Activated T-cell treated with anti-CD3 and anti-CD28 coated beads, Interleukin-2, amount 50 U/mL, for 24 hours (primary cell): ENCODE measurements at regions not wholly inside any gene's neighbourhood (a gene's known extent, or its start where the extent isn't known, plus 50 kb on each side); places are given as distances from the start of the nearest gene placed in this dataset.
"Not testable (repeated sequence)": the region's sequence is repeated elsewhere in the genome, so short reads cannot be mapped to it uniquely, and the experiment has no call there.

Experiments used
- DNase-seq: peaks from one replicate; pipeline ENCODE4 v3.0.0-alpha.2; 2020
- H3K27ac Mint-ChIP-seq: 2 replicates; pipeline ENCODE4 v1.8.0; 2020; ENCODE audit warnings: mild to moderate bottlenecking, mixed read lengths
- H3K27me3 Mint-ChIP-seq: 2 replicates; pipeline ENCODE4 v1.8.0; 2020; ENCODE audit warnings: mixed read lengths
- H3K36me3 Mint-ChIP-seq: 2 replicates; pipeline ENCODE4 v1.8.0; 2020; ENCODE audit warnings: low read depth, mixed read lengths
- H3K4me1 Mint-ChIP-seq: 2 replicates; pipeline ENCODE4 v1.8.0; 2020; ENCODE audit warnings: low read depth, mixed read lengths
- H3K4me3 Mint-ChIP-seq: 2 replicates; pipeline ENCODE4 v1.8.0; 2020; ENCODE audit warnings: mild to moderate bottlenecking, moderate library complexity, mixed read lengths
- H3K9me3 Mint-ChIP-seq: 2 replicates; pipeline ENCODE4 v1.8.0; 2020; ENCODE audit warnings: mixed read lengths

- no peaks in the 10 kb centered on the region for H3K36me3 Mint-ChIP-seq
- no peaks in the 10 kb centered on the region for H3K27me3 Mint-ChIP-seq
- no peak overlapping the region for H3K4me3 Mint-ChIP-seq
- no peaks in the 10 kb centered on the region for H3K4me1 Mint-ChIP-seq
- peaks cover 6% of the 10 kb centered on the region for H3K9me3 Mint-ChIP-seq
- no peak for DNase-seq
- H3K27ac Mint-ChIP-seq: no peak overlapping the region
These were observed 391.4 kb upstream of the NDN start for GRCh38 chr15:24078310-24079029.

- not testable (repeated sequence) for H3K27me3 Mint-ChIP-seq, H3K36me3 Mint-ChIP-seq, DNase-seq, H3K4me1 Mint-ChIP-seq, H3K4me3 Mint-ChIP-seq, H3K27ac Mint-ChIP-seq
- peaks cover 27% of the 10 kb centered on the region for H3K9me3 Mint-ChIP-seq
These were observed 401.8 kb upstream of the NDN start for GRCh38 chr15:24088941-24089340.

GRCh38 chr15:24101503-24101902 lies 414.4 kb upstream of the NDN start:
- not testable (repeated sequence) for H3K36me3 Mint-ChIP-seq, H3K9me3 Mint-ChIP-seq, H3K27ac Mint-ChIP-seq, H3K4me3 Mint-ChIP-seq, DNase-seq, H3K4me1 Mint-ChIP-seq, H3K27me3 Mint-ChIP-seq

GRCh38 chr15:24107524-24107923 lies 420.4 kb upstream of the NDN start:
- not testable (repeated sequence) for DNase-seq, H3K36me3 Mint-ChIP-seq, H3K27ac Mint-ChIP-seq, H3K27me3 Mint-ChIP-seq, H3K4me1 Mint-ChIP-seq, H3K4me3 Mint-ChIP-seq
- H3K9me3 Mint-ChIP-seq: peaks cover 11% of the 10 kb centered on the region

DNA sequence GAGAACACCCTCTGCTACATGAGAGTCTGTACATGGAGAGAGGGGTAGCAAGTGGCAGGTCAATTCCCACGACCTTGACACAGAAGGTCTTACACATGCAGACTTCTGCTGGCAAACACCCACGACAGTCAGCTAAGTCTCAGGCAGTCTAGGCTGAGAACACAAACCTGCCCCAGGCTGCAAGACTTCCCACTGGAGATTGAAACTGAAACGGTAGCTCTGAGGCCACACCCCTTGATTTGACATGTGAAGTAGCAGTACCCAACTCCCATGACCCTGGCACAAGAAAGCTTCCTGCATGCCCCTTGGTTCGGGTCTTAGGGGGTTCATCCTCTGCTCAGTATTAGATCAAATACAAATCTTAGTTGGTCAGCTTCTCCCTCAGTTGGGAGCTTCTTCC lies 420.8 kb upstream of the NDN start:
- H3K9me3 Mint-ChIP-seq: peaks cover 11% of the 10 kb centered on the region
- H3K36me3 Mint-ChIP-seq, H3K27me3 Mint-ChIP-seq, DNase-seq, H3K27ac Mint-ChIP-seq, H3K4me1 Mint-ChIP-seq, H3K4me3 Mint-ChIP-seq: not testable (repeated sequence)

DNA sequence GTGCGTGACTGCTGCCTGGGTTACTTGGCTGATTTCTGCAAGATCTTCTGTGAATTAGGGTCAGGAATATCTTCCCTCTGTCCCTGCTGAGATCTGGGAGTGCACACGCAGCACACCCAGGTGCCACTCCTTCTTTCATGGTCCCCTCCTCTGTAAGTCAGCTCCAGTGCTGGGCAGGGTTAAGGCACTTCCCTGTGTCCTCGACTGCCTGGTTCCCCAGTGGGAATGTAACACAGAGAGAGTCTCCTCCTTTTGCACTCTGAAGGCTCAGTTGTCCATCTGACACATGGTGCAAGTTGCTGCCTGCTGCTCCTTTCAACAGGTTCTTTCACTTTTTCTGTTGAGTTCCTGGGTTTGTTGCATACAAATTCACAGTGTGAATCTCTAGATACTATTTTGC lies 421.2 kb upstream of the NDN start:
- not testable (repeated sequence) for H3K27me3 Mint-ChIP-seq, H3K4me1 Mint-ChIP-seq, H3K4me3 Mint-ChIP-seq, H3K36me3 Mint-ChIP-seq, H3K27ac Mint-ChIP-seq, DNase-seq
- peaks cover 11% of the 10 kb centered on the region for H3K9me3 Mint-ChIP-seq

- not testable (repeated sequence) for H3K27me3 Mint-ChIP-seq, DNase-seq, H3K4me3 Mint-ChIP-seq, H3K27ac Mint-ChIP-seq, H3K36me3 Mint-ChIP-seq, H3K9me3 Mint-ChIP-seq, H3K4me1 Mint-ChIP-seq
These were observed 452.5 kb upstream of the NDN start for GRCh38 chr15:24139622-24140021.

GRCh38 chr15:24145070-24145469 lies 458.0 kb upstream of the NDN start:
- not testable (repeated sequence) for H3K27me3 Mint-ChIP-seq, H3K36me3 Mint-ChIP-seq, H3K9me3 Mint-ChIP-seq, DNase-seq, H3K4me3 Mint-ChIP-seq, H3K27ac Mint-ChIP-seq, H3K4me1 Mint-ChIP-seq

DNA sequence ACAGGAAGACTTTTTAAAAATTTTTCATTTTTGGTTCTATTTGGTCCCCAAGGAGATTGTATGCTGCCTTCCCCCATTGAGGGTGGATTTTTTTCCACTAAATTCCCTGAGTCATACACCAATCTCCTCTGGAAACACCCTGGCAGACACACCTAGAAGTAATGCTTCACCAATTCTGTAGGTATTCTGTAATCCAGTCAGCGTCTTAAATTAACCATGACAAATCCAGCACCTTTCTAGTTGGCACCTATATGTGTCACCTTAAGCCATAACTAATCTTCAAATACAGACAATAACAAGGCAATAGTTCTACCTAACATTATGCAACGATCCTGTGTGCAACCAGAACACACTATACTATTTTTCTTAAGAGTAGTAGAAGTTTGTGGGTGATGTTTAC lies 459.1 kb upstream of the NDN start:
- Mint-ChIP-seq H3K27me3 (no peaks in the 10 kb centered on the region), H3K36me3 (no peaks in the 10 kb centered on the region), H3K4me3 (no peak overlapping the region), H3K4me1 (no peaks in the 10 kb centered on the region), H3K27ac (no peak overlapping the region), H3K9me3 (no peaks in the 10 kb centered on the region)
- no peak for DNase-seq

GRCh38 chr15:24150542-24150941 lies 463.4 kb upstream of the NDN start:
- H3K4me1 Mint-ChIP-seq: no peaks in the 10 kb centered on the region

DNA sequence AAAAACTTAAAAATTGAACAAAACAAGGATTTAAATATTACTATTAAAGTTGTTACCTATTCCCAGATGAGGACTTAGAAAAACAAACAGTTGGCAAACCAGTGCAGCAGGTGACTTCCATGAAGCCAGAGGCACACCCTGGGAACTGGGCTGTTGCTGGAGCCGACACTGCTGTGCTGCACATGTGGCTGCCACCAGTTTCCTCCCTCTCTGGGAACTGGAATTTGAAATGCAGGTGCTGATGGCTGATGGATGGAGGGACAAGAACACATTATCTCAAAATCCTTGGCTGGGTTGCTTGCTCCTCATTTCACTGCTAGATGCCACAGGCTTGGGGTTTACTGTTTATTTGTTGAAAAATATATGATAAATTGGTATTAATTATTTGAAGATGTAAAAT lies 471.2 kb upstream of the NDN start:
- not testable (repeated sequence) for H3K4me3 Mint-ChIP-seq, H3K36me3 Mint-ChIP-seq

More at GRCh38 chr15:24150542-24150941, 463.4 kb upstream of the NDN start:
- no peak for DNase-seq
- no peaks in the 10 kb centered on the region for H3K36me3 Mint-ChIP-seq
- no peaks in the 10 kb centered on the region for H3K27me3 Mint-ChIP-seq
- peaks cover 17% of the 10 kb centered on the region for H3K9me3 Mint-ChIP-seq
- H3K27ac Mint-ChIP-seq: no peak overlapping the region
- H3K4me3 Mint-ChIP-seq: no peak overlapping the region

DNA sequence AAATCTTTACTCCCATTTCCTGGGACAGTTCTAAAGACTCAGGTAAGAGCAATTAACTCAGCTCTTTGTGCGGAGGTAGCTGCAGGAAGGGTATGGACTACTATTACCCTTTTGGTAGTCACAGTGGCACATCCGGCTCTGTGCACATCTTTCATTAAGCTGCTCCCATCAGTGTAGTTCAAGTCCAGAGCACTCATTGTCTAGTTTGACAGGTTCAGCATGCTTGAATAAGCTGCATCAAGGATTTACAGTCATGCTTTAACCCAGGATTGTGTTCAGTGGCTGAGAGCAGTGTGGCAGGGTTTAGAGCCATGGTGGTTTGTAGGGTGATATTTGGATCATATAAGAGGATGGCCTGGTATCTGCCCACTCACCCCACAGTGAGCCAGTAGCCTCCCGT lies 478.4 kb upstream of the NDN start:
- peaks cover 11% of the 10 kb centered on the region for H3K9me3 Mint-ChIP-seq
- H3K4me1 Mint-ChIP-seq, H3K4me3 Mint-ChIP-seq, H3K36me3 Mint-ChIP-seq, H3K27me3 Mint-ChIP-seq, DNase-seq, H3K27ac Mint-ChIP-seq: not testable (repeated sequence)

More for the DNA sequence above, 471.2 kb upstream of the NDN start:
- H3K27me3 Mint-ChIP-seq, DNase-seq, H3K4me1 Mint-ChIP-seq, H3K27ac Mint-ChIP-seq: not testable (repeated sequence)
- H3K9me3 Mint-ChIP-seq: peaks cover 24% of the 10 kb centered on the region

GRCh38 chr15:24202297-24202696 lies 473.3 kb upstream of the NPAP1 start:
- not testable (repeated sequence) for H3K4me1 Mint-ChIP-seq, H3K27me3 Mint-ChIP-seq, H3K27ac Mint-ChIP-seq, DNase-seq, H3K36me3 Mint-ChIP-seq, H3K4me3 Mint-ChIP-seq, H3K9me3 Mint-ChIP-seq

DNA sequence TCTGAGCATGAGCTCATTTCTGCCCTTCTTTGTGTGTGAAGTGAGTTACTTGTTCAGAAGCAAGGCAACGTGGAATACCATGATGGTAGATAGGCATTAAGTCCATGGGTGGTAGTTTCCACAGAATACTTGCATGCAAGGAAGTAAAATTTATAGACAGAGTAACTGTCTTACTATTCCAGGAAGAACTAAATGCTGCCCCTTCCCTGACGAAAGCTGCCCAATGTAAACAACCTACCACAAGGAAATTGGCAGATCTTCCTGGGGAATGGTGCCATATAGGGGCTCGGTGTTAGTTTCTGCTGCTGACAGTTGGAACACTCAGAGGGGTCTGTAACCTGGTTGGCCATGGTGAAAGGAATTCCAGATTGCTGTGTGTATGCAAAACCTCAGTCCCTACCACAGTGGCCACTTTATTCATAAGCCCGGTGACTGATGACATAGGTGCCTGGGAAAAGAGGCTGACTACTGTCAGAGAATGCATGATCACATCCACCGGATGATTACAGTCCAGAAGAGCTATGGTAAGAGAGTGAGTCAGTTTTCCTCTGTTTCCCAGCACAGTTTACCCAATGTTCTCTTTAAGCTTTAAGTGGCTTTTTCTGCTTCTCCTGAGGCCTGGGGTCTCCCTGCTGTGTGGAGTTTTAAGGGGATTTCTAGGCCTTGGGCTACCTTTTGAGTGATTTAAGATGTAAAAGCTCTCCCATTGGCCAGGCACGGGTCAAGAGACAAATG lies 463.7 kb upstream of the NPAP1 start:
- H3K4me1 Mint-ChIP-seq, H3K27ac Mint-ChIP-seq, DNase-seq, H3K9me3 Mint-ChIP-seq, H3K27me3 Mint-ChIP-seq, H3K36me3 Mint-ChIP-seq, H3K4me3 Mint-ChIP-seq: not testable (repeated sequence)

- Mint-ChIP-seq H3K4me1 (no peaks in the 10 kb centered on the region), H3K27ac (no peak overlapping the region), H3K27me3 (no peaks in the 10 kb centered on the region), H3K4me3 (no peak overlapping the region), H3K9me3 (peaks cover 23% of the 10 kb centered on the region), H3K36me3 (no peaks in the 10 kb centered on the region)
- no peak for DNase-seq
These were observed 451.8 kb upstream of the NPAP1 start for GRCh38 chr15:24223739-24224138.
